Esophagus muscularis mucosa (tissue), 4 donors: ENCODE measurements at regions not wholly inside any gene's neighbourhood (a gene's known extent, or its start where the extent isn't known, plus 50 kb on each side); places are given as distances from the start of the nearest gene placed in this dataset.

Source experiments
- DNase-seq: peaks from one replicate; pipeline ENCODE4 v3.0.0-alpha.2; 2017; ENCODE audit errors: extremely low spot score
- H3K27ac ChIP-seq, 4 donors: fragments of 200-600 bp; sonication (generic); replicated peaks in 1 of 4; 1 replicate in 3 of 4; 2 replicates in 1 of 4; pipeline ENCODE4 v1.5.1; 2016 to 2019; ENCODE audit warnings: mild to moderate bottlenecking in 1 of 4
- H3K27me3 ChIP-seq, 4 donors: fragments of 200-600 bp; sonication (generic); one replicate each; pipeline versions ENCODE4 v1.5.1 to v1.6.0; 2016 to 2019
- H3K36me3 ChIP-seq, 4 donors: fragments of 200-600 bp; sonication (generic); one replicate each; pipeline ENCODE4 v1.5.1; 2016 to 2019
- H3K4me1 ChIP-seq, 4 donors: fragments of 200-600 bp; sonication (generic); one replicate each; pipeline ENCODE4 v1.5.1; 2016 to 2019
- H3K4me3 ChIP-seq, 4 donors: fragments of 200-600 bp; sonication (generic); 1 replicate in 2 of 4; 2 replicates in 2 of 4; pipeline ENCODE4 v1.5.1; 2016 to 2019; ENCODE audit warnings: mild to moderate bottlenecking in 4 of 4, moderate library complexity in 1 of 4
- H3K9me3 ChIP-seq, 4 donors: fragments of 200-600 bp; sonication (generic); 1 replicate in 3 of 4; 2 replicates in 1 of 4; pipeline ENCODE4 v1.5.1; 2016 to 2019
- CTCF ChIP-seq, 3 experiments: fragments of 200-600 bp in 2 of 3; fragments of 450-650 bp in 1 of 3; sonication (generic) in 2 of 3; IDR thresholded peaks; one replicate each; pipeline ENCODE4 v1.5.1; 2017 to 2019; ENCODE audit warnings: antibody characterized with exemption in 3 of 3, mild to moderate bottlenecking in 2 of 3, moderate library complexity in 1 of 3
- EP300 ChIP-seq: sonication (generic); formaldehyde crosslinking; IDR thresholded peaks from one replicate; pipeline ENCODE4 v1.6.1; 2017; ENCODE audit warnings: antibody characterized with exemption
- POLR2A ChIP-seq: fragments of 450-650 bp; IDR thresholded peaks from one replicate; pipeline ENCODE4 v1.6.1; 2017; ENCODE audit warnings: antibody characterized with exemption, moderate library complexity, mild to moderate bottlenecking, low read depth
- POLR2AphosphoS5 ChIP-seq, 2 donors: sonication (generic); formaldehyde crosslinking; IDR thresholded peaks; one replicate each; pipeline ENCODE4 v1.6.1; 2017; ENCODE audit warnings: antibody characterized with exemption in 2 of 2
- WGBS: methylation state at CpG from one replicate; pipeline ENCODE4 v1.1.5; 2018; 5-methylcytosine and 5-hydroxymethylcytosine counted together
- intact Hi-C: fragments of 100-400 bp; cut with DNase I; formaldehyde crosslinking; loops from one replicate; pipeline ENCODE4 v1.15.1; 2023

- 88% methylated on average over 1 of the region's 1 CpG for WGBS
- no peaks in the 10 kb centered on the region for H3K4me1 ChIP-seq
- H3K36me3 ChIP-seq: no peaks in the 10 kb centered on the region
- intact Hi-C loops: no loop called here
- peaks cover 0 to 7% (median 3%) of the 10 kb centered on the region in 4 donors for H3K9me3 ChIP-seq
- no peak overlapping the region for H3K27ac ChIP-seq
- no peaks in the 10 kb centered on the region for H3K27me3 ChIP-seq
- no peak overlapping the region for H3K4me3 ChIP-seq
- no peak for DNase-seq
- TF ChIP-seq CTCF (IDR thresholded peaks at IDR 0.05) (no peak), POLR2A (no peak)
Measured at GRCh38 chr3:31449318-31449717, 83.4 kb upstream of the STT3B start.

- Histone ChIP-seq H3K4me1 (no peaks in the 10 kb centered on the region), H3K4me3 (no peak overlapping the region), H3K27ac (no peak overlapping the region), H3K36me3 (no peaks in the 10 kb centered on the region), H3K27me3 (no peaks in the 10 kb centered on the region), H3K9me3 (peaks cover 0 to 7% (median 3%) of the 10 kb centered on the region in 4 donors)
- intact Hi-C loops: no loop called here
- TF ChIP-seq CTCF (IDR thresholded peaks at IDR 0.05): no peak
- no peak for TF ChIP-seq POLR2A
- TF ChIP-seq EP300: no peak
- TF ChIP-seq POLR2AphosphoS5 (IDR thresholded peaks at IDR 0.05): no peak
- DNase-seq: no peak
Measured at GRCh38 chr3:31450345-31450744, 82.4 kb upstream of the STT3B start.

GRCh38 chr3:31452495-31453106 is 80.1 kb upstream of the STT3B start:
- no peak overlapping the region for H3K4me3 ChIP-seq
- intact Hi-C loops: no loop called here

GRCh38 chr3:31453430-31453829 is 79.3 kb upstream of the STT3B start:
- WGBS: 88% methylated on average over 8 of the region's 8 CpGs

More at GRCh38 chr3:31452495-31453106, 80.1 kb upstream of the STT3B start:
- WGBS: 92% methylated on average over 24 of the region's 24 CpGs
- H3K4me1 ChIP-seq: no peaks in the 10 kb centered on the region
- TF ChIP-seq POLR2A (no peak), EP300 (no peak), POLR2AphosphoS5 (IDR thresholded peaks at IDR 0.05) (no peak), CTCF (IDR thresholded peaks at IDR 0.05) (no peak)
- DNase-seq: no peak
- H3K27me3 ChIP-seq: no peaks in the 10 kb centered on the region
- peaks cover 0 to 7% (median 3%) of the 10 kb centered on the region in 4 donors for H3K9me3 ChIP-seq
- no peaks in the 10 kb centered on the region for H3K36me3 ChIP-seq
- no peak overlapping the region for H3K27ac ChIP-seq

More at GRCh38 chr3:31453430-31453829, 79.3 kb upstream of the STT3B start:
- Histone ChIP-seq H3K9me3 (peaks cover 0 to 7% (median 3%) of the 10 kb centered on the region in 4 donors), H3K4me3 (no peak overlapping the region), H3K4me1 (no peaks in the 10 kb centered on the region), H3K27me3 (no peaks in the 10 kb centered on the region), H3K36me3 (no peaks in the 10 kb centered on the region), H3K27ac (no peak overlapping the region)
- DNase-seq: no peak
- TF ChIP-seq CTCF (IDR thresholded peaks at IDR 0.05): no peak
- TF ChIP-seq EP300: no peak
- TF ChIP-seq POLR2AphosphoS5 (IDR thresholded peaks at IDR 0.05): no peak
- no peak for TF ChIP-seq POLR2A
- intact Hi-C loops: no loop called here
